Esophagus muscularis mucosa (tissue), 4 donors: ENCODE measurements at regions not wholly inside any gene's neighbourhood (a gene's known extent, or its start where the extent isn't known, plus 50 kb on each side); places are given as distances from the start of the nearest gene placed in this dataset.

Experiments
- CTCF ChIP-seq, 3 experiments: fragments of 200-600 bp in 2 of 3; fragments of 450-650 bp in 1 of 3; sonication (generic) in 2 of 3; IDR thresholded peaks; one replicate each; pipeline ENCODE4 v1.5.1; 2017 to 2019; ENCODE audit warnings: antibody characterized with exemption in 3 of 3, mild to moderate bottlenecking in 2 of 3, moderate library complexity in 1 of 3
- EP300 ChIP-seq: sonication (generic); formaldehyde crosslinking; IDR thresholded peaks from one replicate; pipeline ENCODE4 v1.6.1; 2017; ENCODE audit warnings: antibody characterized with exemption
- POLR2A ChIP-seq: fragments of 450-650 bp; IDR thresholded peaks from one replicate; pipeline ENCODE4 v1.6.1; 2017; ENCODE audit warnings: antibody characterized with exemption, moderate library complexity, mild to moderate bottlenecking, low read depth
- POLR2AphosphoS5 ChIP-seq, 2 donors: sonication (generic); formaldehyde crosslinking; IDR thresholded peaks; one replicate each; pipeline ENCODE4 v1.6.1; 2017; ENCODE audit warnings: antibody characterized with exemption in 2 of 2

- TF ChIP-seq CTCF (IDR thresholded peaks at IDR 0.05) (no peak), POLR2A (no peak), POLR2AphosphoS5 (IDR thresholded peaks at IDR 0.05) (no peak), EP300 (no peak)
Measured at GRCh38 chr6:74534465-74535211, 671.2 kb downstream of the COL12A1 start.
